NCI-H1417 treated with DMSO at 0.1 percent for 48 hours (cell line): ENCODE measurements at regions not wholly inside any gene's neighbourhood (a gene's known extent, or its start where the extent isn't known, plus 50 kb on each side); places are given as distances from the start of the nearest gene placed in this dataset.

Experiments
- DNase-seq: peaks from one replicate; lab custom pipeline; 2025; lab: John Stamatoyannopoulos, UW

DNA sequence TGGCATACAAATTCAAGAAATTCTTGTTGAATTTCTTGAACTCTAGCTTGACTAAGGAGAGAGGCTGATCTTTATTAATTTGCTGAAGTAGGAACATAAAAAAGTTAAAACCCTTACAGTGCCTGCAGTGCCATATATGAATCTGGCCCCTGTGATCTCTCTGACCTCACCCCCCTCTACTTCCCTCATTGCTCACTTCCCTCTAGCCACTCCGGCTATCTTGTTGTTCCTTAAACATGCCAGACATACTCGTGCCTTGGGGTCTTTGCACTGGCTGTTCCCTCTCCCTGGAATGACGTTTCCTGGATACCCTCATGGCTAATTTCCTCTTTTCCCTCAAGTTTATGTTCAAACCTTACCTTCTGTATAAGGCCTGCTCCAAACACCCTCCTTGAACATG is 246.3 kb upstream of the SIX2 start:
- no peak for DNase-seq

GRCh38 chr2:45254025-45254424 is 244.8 kb upstream of the SIX2 start:
- DNase-seq: no peak

DNA sequence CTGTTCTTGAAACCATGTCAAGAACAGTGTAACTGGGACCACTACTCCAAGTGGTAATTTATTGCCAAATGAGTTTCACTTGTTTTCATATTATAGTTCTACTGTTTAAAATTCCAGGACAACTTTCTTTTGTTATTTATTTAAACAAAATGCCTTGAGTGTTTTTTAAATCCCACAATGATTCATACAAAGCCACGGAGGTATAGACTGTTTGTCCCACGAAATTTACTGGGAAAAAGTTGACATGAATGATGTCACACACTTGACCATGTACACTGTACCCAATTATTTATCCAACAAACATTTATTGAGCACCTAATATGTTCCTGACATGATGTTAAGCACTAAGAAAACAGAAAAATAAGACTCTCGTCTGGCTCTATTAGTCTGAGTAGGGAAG is 243.9 kb upstream of the SIX2 start:
- DNase-seq: no peak

GRCh38 chr2:45250176-45250575 is 240.9 kb upstream of the SIX2 start:
- no peak for DNase-seq

DNA sequence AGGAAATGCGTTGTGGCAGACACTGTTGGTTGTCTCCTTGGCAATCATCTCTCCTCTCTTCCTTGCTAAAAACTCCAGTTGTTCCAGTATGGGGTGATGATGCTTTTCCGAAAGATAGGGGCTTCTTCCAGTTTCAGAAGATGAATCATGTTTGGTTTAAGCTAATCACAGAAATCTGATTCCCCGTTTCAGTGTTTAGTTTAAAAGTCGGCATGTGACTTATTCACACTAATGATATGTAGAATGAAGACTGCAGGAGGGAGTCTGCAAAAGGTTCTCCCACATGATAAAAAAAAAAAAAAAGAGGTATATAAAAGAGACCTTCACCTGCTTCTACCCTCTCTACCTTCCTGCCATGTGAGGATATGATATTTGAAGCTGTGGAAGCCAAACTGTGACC is 239.0 kb upstream of the SIX2 start:
- DNase-seq: no peak

DNA sequence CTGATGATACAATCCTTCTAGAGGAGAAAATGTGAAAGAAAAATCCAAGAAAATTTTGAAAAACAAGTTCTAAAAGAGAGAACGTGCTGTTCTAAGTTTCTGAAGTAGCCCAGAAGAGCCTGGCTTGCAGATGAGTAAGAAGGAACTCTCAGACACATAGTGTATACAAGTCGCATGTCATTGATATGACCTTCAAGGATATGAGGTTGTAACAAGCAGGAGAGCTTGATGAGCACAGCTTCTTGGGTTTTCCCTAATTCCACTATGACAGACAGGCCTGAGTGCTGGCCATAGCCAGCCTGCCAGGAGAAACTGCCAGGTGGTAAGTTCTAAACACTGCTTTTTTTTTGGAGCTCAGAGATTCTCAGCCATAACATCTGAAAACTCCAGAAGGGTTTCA is 235.7 kb upstream of the SIX2 start:
- DNase-seq: no peak

DNA sequence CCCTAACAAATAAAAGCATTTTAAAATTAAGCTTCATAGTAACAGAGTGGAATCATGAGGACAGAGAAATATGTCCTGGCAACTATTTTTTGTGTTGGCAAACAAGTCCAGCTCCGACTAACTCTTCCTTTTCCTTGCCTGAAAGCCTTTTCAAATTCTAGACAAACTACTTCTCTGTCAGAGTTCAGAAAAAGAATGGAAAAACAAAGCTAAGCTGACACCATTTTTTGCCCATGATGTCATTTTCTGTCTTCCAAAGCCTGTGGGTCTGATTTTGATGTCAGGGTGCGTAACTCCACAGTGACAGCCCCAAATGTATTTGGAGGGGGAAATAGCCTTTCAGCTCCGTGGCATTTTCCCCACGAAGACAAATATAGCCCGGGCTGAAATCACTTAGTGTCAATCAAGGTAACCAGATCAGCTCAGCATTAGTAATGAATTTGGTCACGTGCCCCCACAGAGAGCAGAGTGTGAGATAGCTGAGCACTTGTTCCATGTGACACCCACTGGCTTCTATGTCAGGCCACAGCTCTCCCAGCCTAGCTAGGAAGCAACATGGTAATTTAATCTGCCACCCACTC is 233.0 kb upstream of the SIX2 start:
- DNase-seq: peak; percentile 28

- no peak for DNase-seq
Observed at GRCh38 chr2:45241061-45241561, 231.9 kb upstream of the SIX2 start.

DNA sequence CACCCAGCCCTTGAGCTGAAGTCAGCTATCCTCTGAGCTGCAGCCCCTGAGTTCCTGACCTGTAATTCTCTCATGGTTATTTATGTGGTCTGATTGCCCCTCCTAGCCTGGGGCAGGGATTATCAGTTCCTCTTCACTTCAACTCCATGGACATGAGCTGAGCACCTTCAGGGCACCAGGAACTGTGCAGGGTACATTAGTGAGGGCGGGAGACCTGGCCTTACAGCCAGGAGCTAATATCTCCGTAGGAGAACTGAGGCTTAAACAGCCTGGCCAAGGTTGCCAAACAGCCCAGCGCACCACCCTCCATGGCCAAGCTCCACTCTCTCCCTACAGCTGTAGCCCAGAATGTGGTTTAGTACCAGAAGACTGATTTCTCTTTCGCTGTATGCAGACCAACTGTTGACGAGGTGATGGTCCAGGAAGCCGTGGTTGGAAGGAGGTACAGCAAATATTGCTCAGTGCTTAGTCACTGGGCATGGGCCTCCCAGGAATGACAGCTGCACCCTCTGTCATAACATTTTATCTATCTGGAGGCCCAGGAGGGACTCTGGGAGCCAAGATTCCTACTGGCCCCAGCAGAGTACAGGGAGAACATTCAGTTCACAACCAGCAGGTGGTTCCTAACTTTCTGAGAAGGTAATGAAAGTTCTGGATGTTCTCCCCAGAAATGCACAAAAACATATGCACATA is 228.7 kb upstream of the SIX2 start:
- DNase-seq: no peak

- peak; percentile 49 for DNase-seq
Observed at GRCh38 chr2:45237128-45237527, 227.9 kb upstream of the SIX2 start.

- DNase-seq: no peak
Observed at GRCh38 chr2:45236268-45236667, 227.0 kb upstream of the SIX2 start.

- DNase-seq: no peak
Observed at GRCh38 chr2:45233301-45233700, 224.0 kb upstream of the SIX2 start.

DNA sequence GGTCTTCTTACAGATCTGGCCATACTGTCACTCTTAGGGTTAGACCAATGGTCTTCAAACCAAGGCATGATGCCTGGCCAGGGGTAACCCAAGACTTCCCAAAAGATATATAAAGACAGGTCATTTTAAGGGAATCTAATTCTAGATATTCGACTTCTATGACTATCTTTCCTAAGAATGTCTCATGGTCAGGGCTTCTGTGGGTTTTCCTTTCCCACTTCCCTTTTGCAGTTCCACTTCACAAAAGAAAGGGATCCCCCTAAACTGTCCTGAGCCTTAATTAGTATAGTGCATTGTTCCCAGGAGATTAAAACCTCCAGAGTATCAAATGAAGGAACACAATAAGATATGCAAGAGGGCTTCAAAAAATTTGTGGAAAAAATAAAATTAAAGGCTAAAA is 223.6 kb upstream of the SIX2 start:
- no peak for DNase-seq

DNA sequence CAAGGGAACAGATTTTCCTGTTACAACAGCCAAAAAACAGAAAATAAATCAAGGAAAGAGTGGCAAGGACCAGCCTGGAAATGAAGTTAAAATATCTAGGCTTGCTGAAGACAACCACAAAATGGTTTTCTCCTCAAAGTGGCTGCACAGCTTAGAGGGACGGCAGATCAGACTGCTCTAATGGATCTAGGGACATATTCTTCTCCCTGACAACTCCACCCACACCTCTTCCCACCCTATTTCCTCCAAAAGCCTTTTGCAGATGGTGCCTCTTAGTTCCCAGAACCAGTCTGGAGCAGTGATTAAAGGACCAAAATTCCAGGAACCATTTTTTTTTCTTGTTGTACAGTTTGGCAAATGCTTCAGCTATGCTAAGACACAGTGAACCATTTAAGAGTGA is 220.2 kb upstream of the SIX2 start:
- DNase-seq: no peak

DNA sequence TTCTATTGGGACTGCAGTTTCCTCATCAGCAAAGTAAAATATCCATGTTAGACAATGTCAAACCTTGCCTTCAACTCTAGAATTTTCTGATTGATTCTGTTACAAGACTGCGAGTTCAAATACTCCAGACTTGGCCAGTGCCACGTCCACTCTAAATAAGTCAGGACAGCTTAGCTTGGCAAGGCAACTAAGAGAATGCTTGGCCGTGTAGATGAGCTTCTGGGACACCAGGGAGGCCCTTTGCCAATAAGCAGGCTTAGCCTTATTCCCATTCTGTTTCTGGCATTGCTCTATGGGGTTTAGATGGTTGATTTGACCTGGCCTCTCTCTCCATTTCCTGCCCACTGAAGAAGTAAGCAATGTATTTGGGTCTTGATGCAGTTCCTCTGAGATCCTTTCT is 218.1 kb upstream of the SIX2 start:
- no peak for DNase-seq

GRCh38 chr2:45224993-45225380 is 215.7 kb upstream of the SIX2 start:
- DNase-seq: no peak

- no peak for DNase-seq
Observed at GRCh38 chr2:45224321-45224992, 215.2 kb upstream of the SIX2 start.

GRCh38 chr2:45223531-45223930 is 214.3 kb upstream of the SIX2 start:
- no peak for DNase-seq

DNA sequence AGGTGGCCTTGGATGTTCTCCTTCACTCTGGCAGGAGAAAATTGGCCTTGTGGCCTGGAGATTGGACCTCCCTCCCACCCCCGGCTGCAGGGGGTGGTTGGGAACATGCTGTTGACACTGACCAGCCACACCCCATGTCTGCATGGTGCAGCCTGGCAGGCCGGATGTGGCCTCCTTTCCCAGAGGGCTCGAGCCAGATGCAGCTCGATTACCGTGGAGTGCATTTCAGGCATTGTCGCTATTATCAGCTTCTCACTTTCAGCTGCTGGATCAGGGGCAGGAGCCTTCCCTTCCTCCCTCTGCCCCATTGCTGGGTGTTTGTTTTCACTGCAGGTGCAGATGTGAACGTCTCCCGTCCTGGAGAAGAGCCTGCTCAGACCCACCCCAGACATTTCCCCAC is 211.0 kb upstream of the SIX2 start:
- no peak for DNase-seq

DNA sequence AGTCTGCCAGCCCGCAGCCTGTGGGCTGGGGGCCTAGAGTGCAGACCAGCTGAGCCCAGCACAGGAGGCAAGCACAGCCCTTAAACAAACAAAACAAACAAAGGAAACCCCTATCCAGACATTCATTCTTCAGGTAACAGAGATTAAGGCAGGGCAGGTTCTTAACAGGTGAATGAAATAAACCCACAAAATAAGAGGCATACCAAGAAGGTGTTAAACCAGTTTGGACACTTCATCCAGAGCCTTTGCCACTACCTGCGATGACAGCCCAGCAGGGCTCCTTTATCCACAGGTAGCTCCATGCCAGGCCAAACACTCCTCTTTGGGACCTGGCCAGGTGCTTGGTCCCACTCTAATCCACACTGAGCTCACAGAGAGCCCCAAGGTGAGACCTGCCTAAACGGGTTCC is 209.7 kb upstream of the SIX2 start:
- DNase-seq: no peak

DNA sequence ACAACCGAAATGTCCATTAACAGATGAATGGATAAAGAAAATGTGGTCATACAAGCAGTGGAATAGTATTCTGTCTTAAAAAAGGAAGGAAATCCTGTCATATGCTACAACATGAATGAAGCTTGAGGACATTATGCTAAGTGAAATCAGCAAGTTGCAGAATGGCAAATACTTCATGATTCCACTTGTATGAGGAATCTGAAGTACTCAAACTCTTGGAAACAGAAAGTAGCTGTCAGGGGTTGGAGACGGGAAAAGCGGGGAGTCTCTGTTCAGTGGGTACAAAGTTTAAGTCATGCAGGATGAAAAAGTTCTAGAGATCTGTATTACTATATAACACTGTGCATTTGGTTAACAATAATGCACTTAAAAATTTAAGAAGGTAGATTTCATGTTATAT is 209.0 kb upstream of the SIX2 start:
- DNase-seq: no peak

DNA sequence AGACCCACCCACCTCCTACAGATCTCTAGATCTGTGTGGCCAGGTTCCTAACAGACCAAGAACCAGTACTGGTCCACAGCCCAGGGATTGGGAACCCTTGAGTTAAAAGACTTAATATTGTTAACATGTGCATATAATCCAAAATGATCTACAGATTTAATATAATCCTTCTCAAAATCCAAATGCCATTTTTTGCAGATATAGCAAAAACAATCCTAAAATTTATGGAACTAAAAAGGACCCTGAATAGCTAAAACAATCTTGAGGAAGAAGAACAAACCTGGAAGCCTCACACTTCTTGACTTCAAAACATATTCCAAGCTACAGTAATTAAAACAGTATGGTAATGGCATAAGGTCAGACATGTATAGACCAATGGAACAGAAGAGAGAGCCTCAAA is 206.9 kb upstream of the SIX2 start:
- DNase-seq: no peak

DNA sequence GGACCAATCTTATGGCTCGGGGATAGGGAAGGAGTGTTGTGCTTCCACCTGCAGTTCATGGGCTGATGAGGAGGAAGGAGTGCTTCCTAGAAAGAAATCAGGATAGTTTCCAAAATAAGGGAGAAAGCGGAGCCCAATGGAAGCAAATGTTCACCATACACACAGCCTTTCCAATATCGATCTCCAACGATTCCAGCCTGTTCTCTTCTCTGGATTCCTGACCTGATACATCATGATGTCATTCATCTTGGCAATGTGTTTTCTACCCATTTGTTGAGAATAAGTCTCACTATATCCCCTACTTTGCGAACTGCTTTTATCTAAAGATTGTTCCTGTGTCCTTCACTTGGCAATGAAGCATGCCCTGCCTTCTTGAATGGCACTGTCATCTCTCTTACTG is 205.3 kb upstream of the SIX2 start:
- DNase-seq: no peak
